Trophoblast cell (in vitro differentiated cells and primary cell): ENCODE measurements at regions not wholly inside any gene's neighbourhood (a gene's known extent, or its start where the extent isn't known, plus 50 kb on each side); places are given as distances from the start of the nearest gene placed in this dataset.

Source experiments
- DNase-seq, 2 donors: peaks; one replicate each; pipeline ENCODE4 v3.0.0-alpha.2; 2016
- H2AFZ ChIP-seq: 2 replicates; pipeline ENCODE4 v1.6.1; 2013; ENCODE audit warnings: low read length, moderate library complexity, mild to moderate bottlenecking; ENCODE audit not compliant: insufficient read depth, poor library complexity
- H2AK5ac ChIP-seq: 2 replicates; pipeline ENCODE4 v1.6.1; 2013; ENCODE audit warnings: mild to moderate bottlenecking, low read length
- H2BK120ac ChIP-seq: 2 replicates; pipeline ENCODE4 v1.6.1; 2013; ENCODE audit warnings: low read length, mild to moderate bottlenecking, moderate library complexity; ENCODE audit not compliant: insufficient read depth, poor library complexity
- H2BK12ac ChIP-seq: 2 replicates; pipeline ENCODE4 v1.6.1; 2013; ENCODE audit warnings: mild to moderate bottlenecking, low read length, moderate library complexity
- H2BK5ac ChIP-seq: 2 replicates; pipeline ENCODE4 v1.6.1; 2013; ENCODE audit warnings: low read length, low read depth, moderate library complexity, mild to moderate bottlenecking; ENCODE audit not compliant: poor library complexity
- H3K14ac ChIP-seq: 2 replicates; pipeline ENCODE4 v1.6.1; 2013; ENCODE audit warnings: mild to moderate bottlenecking, low read length
- H3K18ac ChIP-seq: 2 replicates; pipeline ENCODE4 v1.6.1; 2013; ENCODE audit warnings: mild to moderate bottlenecking, low read length
- H3K23ac ChIP-seq: 2 replicates; pipeline ENCODE4 v1.6.1; 2013; ENCODE audit warnings: low read length
- H3K27ac ChIP-seq: 2 replicates; pipeline ENCODE4 v1.5.1; 2013; ENCODE audit warnings: low read depth, mild to moderate bottlenecking, inconsistent platforms, low read length, moderate library complexity
- H3K27me3 ChIP-seq: 2 replicates; pipeline ENCODE4 v1.6.1; 2013; ENCODE audit warnings: inconsistent platforms, mild to moderate bottlenecking, low read length, moderate library complexity; ENCODE audit not compliant: insufficient read depth
- H3K36me3 ChIP-seq, 2 experiments: 1 replicate in 1 of 2; 2 replicates in 1 of 2; pipeline ENCODE4 v1.6.1; 2013; ENCODE audit warnings: low read length in 2 of 2, mild to moderate bottlenecking in 2 of 2, moderate library complexity in 1 of 2; ENCODE audit not compliant: insufficient read depth in 2 of 2, control insufficient read depth in 1 of 2
- H3K4ac ChIP-seq: 2 replicates; pipeline ENCODE4 v1.6.1; 2013; ENCODE audit warnings: low read depth, mild to moderate bottlenecking, low read length, moderate library complexity
- H3K4me1 ChIP-seq, 2 experiments: 1 replicate in 1 of 2; 2 replicates in 1 of 2; pipeline ENCODE4 v1.6.1; 2013; ENCODE audit warnings: low read length in 2 of 2, mild to moderate bottlenecking in 2 of 2, moderate library complexity in 1 of 2; ENCODE audit not compliant: insufficient read depth in 2 of 2, control insufficient read depth in 1 of 2
- H3K4me2 ChIP-seq: 2 replicates; pipeline ENCODE4 v1.6.1; 2013; ENCODE audit warnings: inconsistent platforms, mild to moderate bottlenecking, low read length, moderate library complexity
- H3K4me3 ChIP-seq: 2 replicates; pipeline ENCODE4 v1.5.1; 2013; ENCODE audit warnings: mild to moderate bottlenecking, low read depth, low read length, inconsistent platforms
- H3K79me1 ChIP-seq: one replicate; pipeline ENCODE4 v1.6.1; 2013; ENCODE audit warnings: low read length
- H3K79me2 ChIP-seq: 2 replicates; pipeline ENCODE4 v1.6.1; 2013; ENCODE audit warnings: low read length, mild to moderate bottlenecking; ENCODE audit not compliant: control insufficient read depth, insufficient read depth, poor library complexity
- H3K9ac ChIP-seq: 2 replicates; pipeline ENCODE4 v1.6.1; 2013; ENCODE audit warnings: mild to moderate bottlenecking, low read length
- H3K9me3 ChIP-seq: 2 replicates; pipeline ENCODE4 v1.6.1; 2013; ENCODE audit warnings: low read depth, mild to moderate bottlenecking, control low read depth, inconsistent platforms, low read length; ENCODE audit not compliant: insufficient read depth
- H4K12ac ChIP-seq: 2 replicates; pipeline ENCODE4 v1.6.1; 2013; ENCODE audit warnings: low read depth, mild to moderate bottlenecking, low read length, moderate library complexity
- H4K8ac ChIP-seq: 2 replicates; pipeline ENCODE4 v1.6.1; 2013; ENCODE audit warnings: low read depth, mild to moderate bottlenecking, low read length, moderate library complexity
- H4K91ac ChIP-seq: one replicate; pipeline ENCODE4 v1.6.1; 2013; ENCODE audit warnings: low read depth, mild to moderate bottlenecking, low read length, moderate library complexity
- WGBS: extraction: QIAGEN DNeasy Blood & Tissue Kit; methylation state at CpG from one replicate; pipeline ENCODE4 v1.1.7; 2013; ENCODE audit warnings: missing lambda C conversion rate; ENCODE audit not compliant: insufficient read length, insufficient coverage; ENCODE audit errors: extremely low coverage; 5-methylcytosine and 5-hydroxymethylcytosine counted together

GRCh38 chr12:83197483-83197914, 510.8 kb downstream of the TMTC2 start:
- H2BK12ac ChIP-seq, result no peak overlapping the region
- WGBS, result no CpG with 5 or more reads among the region's 4 CpGs
- no peak overlapping the region for H2AK5ac ChIP-seq
- no peak overlapping the region for H2AFZ ChIP-seq
- H3K4me1 ChIP-seq, result no peaks in the 10 kb centered on the region
- no peak overlapping the region for H3K4me3 ChIP-seq
- H2BK120ac ChIP-seq, result no peak overlapping the region
- H3K18ac ChIP-seq, result no peak overlapping the region
- H3K14ac ChIP-seq, result no peak overlapping the region
- H3K79me2 ChIP-seq, result no peaks in the 10 kb centered on the region
- no peak overlapping the region for H4K8ac ChIP-seq
- no peaks in the 10 kb centered on the region for H3K36me3 ChIP-seq
- H4K12ac ChIP-seq, result no peak overlapping the region
- H3K9ac ChIP-seq, result no peak overlapping the region
- H3K79me1 ChIP-seq, result no peaks in the 10 kb centered on the region
- H2BK5ac ChIP-seq, result no peak overlapping the region
- H3K9me3 ChIP-seq, result no peaks in the 10 kb centered on the region
- no peak overlapping the region for H3K4ac ChIP-seq
- DNase-seq, result no peak
- H3K27me3 ChIP-seq, result no peaks in the 10 kb centered on the region
- no peak overlapping the region for H4K91ac ChIP-seq
- no peak overlapping the region for H3K4me2 ChIP-seq
- no peak overlapping the region for H3K23ac ChIP-seq
- no peak overlapping the region for H3K27ac ChIP-seq

- H3K4me1 ChIP-seq, result no peaks in the 10 kb centered on the region
- H3K14ac ChIP-seq, result no peak overlapping the region
- no peak overlapping the region for H2BK120ac ChIP-seq
- no peak overlapping the region for H3K4ac ChIP-seq
- H3K23ac ChIP-seq, result no peak overlapping the region
- no peak overlapping the region for H3K4me2 ChIP-seq
- no peaks in the 10 kb centered on the region for H3K27me3 ChIP-seq
- no peaks in the 10 kb centered on the region for H3K79me1 ChIP-seq
- no peak overlapping the region for H3K27ac ChIP-seq
- no peak overlapping the region for H2AK5ac ChIP-seq
- H2BK5ac ChIP-seq, result no peak overlapping the region
- no peak overlapping the region for H2BK12ac ChIP-seq
- H3K79me2 ChIP-seq, result no peaks in the 10 kb centered on the region
- H3K4me3 ChIP-seq, result no peak overlapping the region
- no peaks in the 10 kb centered on the region for H3K36me3 ChIP-seq
- no peak for DNase-seq
- WGBS, result no CpG with 5 or more reads among the region's 3 CpGs
- H4K8ac ChIP-seq, result no peak overlapping the region
- no peak overlapping the region for H3K18ac ChIP-seq
- H2AFZ ChIP-seq, result no peak overlapping the region
- H3K9ac ChIP-seq, result no peak overlapping the region
- H4K91ac ChIP-seq, result no peak overlapping the region
- no peak overlapping the region for H4K12ac ChIP-seq
- no peaks in the 10 kb centered on the region for H3K9me3 ChIP-seq
Measured at GRCh38 chr12:83196694-83197350, 510.1 kb downstream of the TMTC2 start.

GRCh38 chr12:83190631-83191390, 504.1 kb downstream of the TMTC2 start:
- Histone ChIP-seq H3K9me3 (no peaks in the 10 kb centered on the region), H2BK5ac (no peak overlapping the region), H3K4me2 (no peak overlapping the region), H3K79me1 (no peaks in the 10 kb centered on the region), H2BK120ac (no peak overlapping the region), H3K4ac (no peak overlapping the region), H2AFZ (no peak overlapping the region), H3K27ac (no peak overlapping the region), H3K4me3 (no peak overlapping the region), H2BK12ac (no peak overlapping the region), H3K4me1 (no peaks in the 10 kb centered on the region), H4K8ac (no peak overlapping the region), H3K23ac (no peak overlapping the region), H4K12ac (no peak overlapping the region), H2AK5ac (no peak overlapping the region), H3K18ac (no peak overlapping the region), H3K9ac (no peak overlapping the region), H3K14ac (no peak overlapping the region), H4K91ac (no peak overlapping the region), H3K79me2 (no peaks in the 10 kb centered on the region), H3K36me3 (no peaks in the 10 kb centered on the region), H3K27me3 (no peaks in the 10 kb centered on the region)
- WGBS, result no CpG with 5 or more reads among the region's 8 CpGs
- DNase-seq, result no peak

- Histone ChIP-seq H3K9me3 (no peaks in the 10 kb centered on the region), H3K36me3 (no peaks in the 10 kb centered on the region), H2BK120ac (no peak overlapping the region), H3K27ac (no peak overlapping the region), H3K79me2 (no peaks in the 10 kb centered on the region), H3K27me3 (no peaks in the 10 kb centered on the region), H2AK5ac (no peak overlapping the region), H2BK5ac (no peak overlapping the region), H3K14ac (no peak overlapping the region), H4K12ac (no peak overlapping the region), H2BK12ac (no peak overlapping the region), H4K91ac (no peak overlapping the region), H3K4me3 (no peak overlapping the region), H3K9ac (no peak overlapping the region), H3K79me1 (no peaks in the 10 kb centered on the region), H4K8ac (no peak overlapping the region), H3K4me1 (no peaks in the 10 kb centered on the region), H3K4ac (no peak overlapping the region), H2AFZ (no peak overlapping the region), H3K4me2 (no peak overlapping the region), H3K23ac (no peak overlapping the region), H3K18ac (no peak overlapping the region)
- no peak for DNase-seq
- no CpG with 5 or more reads among the region's 1 CpG for WGBS
Measured at GRCh38 chr12:83186419-83186818, 499.7 kb downstream of the TMTC2 start.
